Activated naive CD4-positive, alpha-beta T cell treated with anti-CD3 and anti-CD28 coated beads, Interleukin-2, amount 50 U/mL, for 72 hours (primary cell): ENCODE measurements at regions not wholly inside any gene's neighbourhood (a gene's known extent, or its start where the extent isn't known, plus 50 kb on each side); places are given as distances from the start of the nearest gene placed in this dataset.
"Not testable (repeated sequence)": the region's sequence is repeated elsewhere in the genome, so short reads cannot be mapped to it uniquely, and the experiment has no call there.

Experiments used
- ATAC-seq, 2 donors: fragments of 150-1000 bp; cut with Tn5 transposase; 2 replicates each; pipeline ENCODE4 v1.10.0; 2021; ENCODE audit warnings: mild to moderate bottlenecking in 2 of 2, moderate library complexity in 2 of 2
- DNase-seq, 2 donors: peaks; one replicate each; pipeline ENCODE4 v3.0.0; 2021 to 2022; ENCODE audit warnings: low spot score in 2 of 2
- H3K27ac Mint-ChIP-seq, 2 donors: one replicate each; pipeline ENCODE4 v1.8.0; 2022; ENCODE audit warnings: mild to moderate bottlenecking in 2 of 2, mixed read lengths in 2 of 2
- H3K36me3 Mint-ChIP-seq, 2 donors: one replicate each; pipeline ENCODE4 v1.8.0; 2022; ENCODE audit warnings: mixed read lengths in 2 of 2
- H3K9me3 Mint-ChIP-seq, 2 donors: one replicate each; pipeline ENCODE4 v1.8.0; 2022; ENCODE audit warnings: mixed read lengths in 2 of 2

DNA sequence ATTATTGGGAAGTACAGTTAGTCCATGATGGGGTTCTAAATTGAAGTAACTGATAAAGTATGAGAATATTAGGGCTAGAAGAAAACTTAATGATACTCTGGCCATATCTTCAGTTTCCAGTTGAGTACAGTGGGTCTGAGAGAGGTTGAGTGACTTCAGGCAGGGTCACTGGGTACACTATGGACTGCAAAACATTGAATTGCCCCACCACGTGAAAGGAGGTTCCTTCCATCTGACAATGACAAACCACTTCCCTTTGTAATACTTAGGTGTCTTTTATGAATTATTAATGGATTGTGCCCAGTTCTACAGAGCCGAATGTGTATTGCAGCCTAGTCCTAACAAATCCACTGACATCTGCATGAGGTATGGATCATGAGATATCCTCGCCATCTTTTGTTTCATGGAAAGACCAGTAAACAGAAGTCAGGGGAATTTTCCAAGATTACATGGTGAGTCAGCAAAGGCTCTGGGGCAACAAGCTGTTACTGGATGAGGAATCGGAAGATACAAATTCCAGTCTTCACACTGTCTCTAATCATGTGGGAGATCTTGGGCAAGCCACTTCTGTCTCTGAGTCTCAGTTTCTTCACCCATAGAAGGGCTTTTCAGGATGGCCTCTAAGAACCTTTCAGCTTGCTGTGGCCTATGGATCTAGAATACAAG is 66.5 kb upstream of the BCL6 start:
- no peaks in the 10 kb centered on the region for H3K36me3 Mint-ChIP-seq
- no peak for ATAC-seq
- no peak for DNase-seq
- peaks cover 0 to 4% of the 10 kb centered on the region in 2 donors for H3K9me3 Mint-ChIP-seq
- no peak overlapping the region for H3K27ac Mint-ChIP-seq

DNA sequence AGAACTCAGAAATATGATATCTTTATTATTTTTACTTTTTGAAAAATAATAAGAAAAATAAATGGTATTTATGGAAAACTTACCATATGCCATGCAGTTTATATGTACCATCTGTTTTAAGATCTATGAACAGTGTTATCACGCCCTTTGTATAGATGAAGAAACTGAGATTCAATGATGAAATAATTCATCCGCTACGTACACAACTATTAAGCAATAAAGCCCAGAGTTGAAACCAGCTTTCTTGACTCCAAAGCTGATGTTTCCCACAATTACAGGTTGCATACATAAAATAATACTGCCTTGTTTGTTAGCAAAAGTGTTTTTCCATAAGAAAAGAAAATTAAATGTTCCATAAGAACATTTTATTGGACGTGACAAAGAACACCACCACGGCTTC is 67.2 kb upstream of the BCL6 start:
- no peak for DNase-seq
- Mint-ChIP-seq H3K27ac (no peak overlapping the region), H3K9me3 (peaks cover 0 to 4% of the 10 kb centered on the region in 2 donors), H3K36me3 (no peaks in the 10 kb centered on the region)
- ATAC-seq, result no peak

DNA sequence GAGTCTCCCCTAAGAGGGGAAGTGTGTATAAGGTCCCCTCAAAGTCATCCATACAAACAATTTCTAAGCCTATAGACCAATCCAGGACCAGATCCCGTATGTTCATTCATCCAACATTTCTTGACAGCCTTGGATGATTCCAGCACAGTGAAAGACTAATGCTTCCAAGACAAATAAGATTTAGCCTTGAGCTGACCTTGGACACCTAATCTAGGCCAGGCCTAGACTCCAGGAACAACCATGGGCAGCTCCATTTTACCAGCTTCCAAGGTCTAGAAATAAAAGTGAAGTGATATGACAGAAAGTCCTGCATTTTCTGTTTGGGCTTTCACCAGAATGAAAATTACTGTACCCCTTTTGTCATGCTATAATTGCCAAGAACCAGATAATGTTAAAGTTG is 67.9 kb upstream of the BCL6 start:
- no peak for DNase-seq
- Mint-ChIP-seq H3K9me3 (peaks cover 4% of the 10 kb centered on the region in 2 donors), H3K36me3 (no peaks in the 10 kb centered on the region), H3K27ac (no peak overlapping the region)
- no peak for ATAC-seq

DNA sequence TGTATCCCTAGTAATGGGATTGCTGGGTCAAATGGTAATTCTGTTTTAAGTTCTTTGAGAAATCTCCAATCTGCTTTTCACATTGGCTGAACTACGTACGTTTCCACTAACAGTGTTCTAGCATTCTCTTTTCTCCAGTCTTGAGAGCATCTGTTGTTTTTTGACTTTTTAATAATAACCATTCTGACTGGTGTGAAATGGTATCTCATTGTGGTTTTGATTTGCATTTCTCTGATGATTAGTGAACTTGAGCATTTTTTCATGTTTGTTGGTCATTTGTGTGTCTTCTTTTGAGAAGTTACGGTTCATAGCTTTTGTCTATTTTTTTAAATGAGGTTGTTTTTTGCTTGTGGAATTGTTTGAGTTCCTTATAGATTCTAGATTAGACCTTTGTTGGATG is 72.5 kb upstream of the BCL6 start:
- H3K9me3 Mint-ChIP-seq, result peaks cover 5 to 19% of the 10 kb centered on the region in 2 donors
- DNase-seq, H3K27ac Mint-ChIP-seq, ATAC-seq, H3K36me3 Mint-ChIP-seq: not testable (repeated sequence)

DNA sequence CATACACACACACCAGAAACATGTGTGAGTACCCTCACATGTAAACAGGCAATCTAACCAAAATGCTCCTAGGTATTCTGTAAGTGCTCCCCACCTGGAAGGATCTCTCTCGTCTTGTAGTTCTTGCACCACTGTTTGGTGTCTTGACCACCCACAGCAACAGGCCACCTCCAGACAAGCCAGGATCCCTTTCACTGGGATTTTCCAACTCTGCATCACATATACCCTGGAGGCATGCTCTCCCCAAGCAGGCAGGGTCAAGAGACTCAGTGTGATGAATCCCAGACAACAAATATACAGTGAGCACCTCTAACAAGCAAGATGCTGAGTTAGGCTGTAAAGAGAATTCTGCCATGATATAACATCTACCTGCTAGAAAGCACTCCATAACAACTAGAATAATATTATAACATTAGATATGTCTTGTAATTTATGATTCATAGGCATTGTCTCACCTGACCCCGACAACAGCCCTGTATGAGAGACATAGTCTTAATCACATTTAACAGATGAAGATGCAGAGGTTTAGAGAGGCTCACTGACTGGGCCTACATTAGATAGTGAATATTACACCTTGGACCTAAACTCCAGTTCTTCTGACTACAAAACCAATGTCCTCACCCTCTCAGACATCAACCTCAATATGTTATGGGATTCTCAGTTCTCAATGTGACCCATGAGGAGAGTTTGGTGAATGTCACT is 76.5 kb upstream of the BCL6 start:
- DNase-seq, result no peak
- Mint-ChIP-seq H3K9me3 (peaks cover 9 to 20% of the 10 kb centered on the region in 2 donors), H3K27ac (peak overlapping the region in 1 of 2 donors; percentile 17), H3K36me3 (peaks cover 0 to 14% of the 10 kb centered on the region in 2 donors)
- ATAC-seq, result no peak

DNA sequence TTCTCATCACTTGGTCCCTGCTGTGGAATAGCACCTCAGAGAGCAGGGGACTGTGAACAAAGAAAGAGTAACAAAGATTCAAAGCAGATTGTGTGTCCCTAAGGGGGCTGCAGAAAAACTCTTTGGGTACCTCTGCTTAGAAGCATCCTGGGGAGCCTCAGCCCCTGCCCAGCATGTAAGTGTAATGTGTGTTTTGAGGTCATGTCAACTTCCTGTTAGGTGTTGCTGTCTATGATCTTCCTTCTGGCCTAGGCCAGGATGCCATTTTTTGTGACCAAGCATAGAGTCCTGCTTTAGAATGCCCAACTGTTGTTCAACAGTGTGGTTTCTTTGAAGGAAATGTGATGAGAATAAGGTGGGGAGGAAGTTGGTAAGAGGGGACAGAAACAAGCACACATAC is 77.1 kb upstream of the BCL6 start:
- Mint-ChIP-seq H3K9me3 (peaks cover 9 to 20% of the 10 kb centered on the region in 2 donors), H3K36me3 (peaks cover 0 to 14% of the 10 kb centered on the region in 2 donors), H3K27ac (peak overlapping the region in 1 of 2 donors; percentile 17)
- ATAC-seq (no peak), DNase-seq (no peak)

DNA sequence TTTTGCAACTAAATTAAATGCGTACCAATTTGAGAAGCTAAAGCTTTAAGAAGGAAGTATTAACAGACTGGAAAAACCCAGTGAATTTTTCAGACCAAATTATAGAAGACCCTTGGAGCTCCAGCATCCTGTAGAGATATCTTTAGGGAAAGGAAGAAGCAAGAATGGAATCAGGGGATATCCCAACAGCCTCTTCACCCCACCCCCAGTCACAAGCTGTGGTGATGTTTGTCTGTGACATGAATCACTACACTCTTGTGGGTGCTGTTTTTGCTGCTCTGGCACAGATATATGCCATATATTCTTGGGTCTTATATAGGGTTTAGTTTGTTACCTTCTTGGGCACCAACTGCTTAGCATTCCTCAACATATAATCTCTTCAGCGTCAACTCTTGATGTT is 78.5 kb upstream of the BCL6 start:
- Mint-ChIP-seq H3K27ac (no peak overlapping the region), H3K9me3 (peaks cover 5 to 17% of the 10 kb centered on the region in 2 donors), H3K36me3 (peaks cover 0 to 14% of the 10 kb centered on the region in 2 donors)
- ATAC-seq (no peak), DNase-seq (no peak)

DNA sequence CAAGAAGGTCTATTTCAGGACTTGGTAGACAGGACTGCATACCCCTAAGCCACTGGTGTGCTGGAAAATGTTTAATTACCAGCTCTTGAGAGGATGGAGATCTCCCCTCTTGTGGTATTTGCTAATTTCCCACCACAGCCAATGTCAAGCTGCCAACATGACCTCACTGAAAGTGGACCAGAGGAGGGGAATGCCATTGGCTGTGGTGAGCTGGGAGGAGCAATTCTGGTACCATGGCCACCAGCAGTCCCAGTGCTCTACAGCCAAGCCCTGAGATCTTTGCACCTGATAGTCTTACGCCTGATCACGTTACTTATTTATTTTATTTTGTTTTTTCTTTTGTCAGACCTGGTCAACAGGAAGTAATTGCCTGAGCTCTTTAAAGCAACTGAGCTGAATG is 82.5 kb upstream of the BCL6 start:
- Mint-ChIP-seq H3K27ac (no peak overlapping the region), H3K9me3 (peaks cover 4 to 14% of the 10 kb centered on the region in 2 donors), H3K36me3 (peaks cover 0 to 13% of the 10 kb centered on the region in 2 donors)
- ATAC-seq (no peak), DNase-seq (no peak)

DNA sequence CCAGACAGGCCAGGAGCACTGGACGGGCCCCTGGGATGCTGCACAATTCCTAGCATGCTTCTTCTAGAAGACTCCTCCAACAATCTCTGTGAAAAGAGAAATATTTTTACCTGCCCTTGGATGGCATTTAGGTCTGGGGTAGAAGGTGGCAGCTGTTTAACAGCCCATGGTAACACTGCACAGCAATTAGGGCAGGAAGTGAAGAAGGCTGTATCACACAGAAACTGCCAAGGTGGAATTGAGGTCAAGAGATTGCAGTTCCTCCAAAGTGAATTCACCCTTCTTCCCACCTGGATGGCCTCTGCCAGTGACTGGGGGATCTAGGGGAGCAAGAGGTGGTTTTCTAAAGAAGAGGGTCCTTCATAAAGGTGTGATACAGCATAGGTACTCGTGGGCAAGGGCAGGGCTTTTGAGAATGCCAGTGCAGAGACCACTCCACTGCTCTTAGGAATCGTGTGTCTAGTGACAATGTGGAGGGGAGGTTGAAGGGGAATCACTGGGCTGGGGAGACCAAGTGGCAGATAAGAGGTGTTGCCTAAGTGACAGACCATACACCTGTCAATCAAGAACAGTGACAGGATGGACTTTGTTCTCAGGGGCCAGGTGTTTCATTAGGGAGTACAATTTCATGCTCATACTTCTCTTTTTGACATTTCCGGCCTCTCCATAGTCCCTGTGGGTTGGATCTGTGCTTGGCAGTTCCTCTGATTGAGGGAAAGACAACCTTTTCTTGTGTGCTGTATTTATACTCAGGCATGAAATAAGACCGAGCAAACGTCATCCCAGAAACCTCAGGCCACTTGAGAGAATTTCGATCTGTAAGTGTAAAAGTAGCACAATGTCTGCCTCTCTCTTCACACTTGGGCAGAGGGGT is 83.5 kb upstream of the BCL6 start:
- Mint-ChIP-seq H3K9me3 (peaks cover 3 to 8% of the 10 kb centered on the region in 2 donors), H3K36me3 (peaks cover 0 to 7% of the 10 kb centered on the region in 2 donors), H3K27ac (peak overlapping the region in 1 of 2 donors; percentile 24)
- no peak for DNase-seq
- ATAC-seq, result peak; percentile 38 to 70

DNA sequence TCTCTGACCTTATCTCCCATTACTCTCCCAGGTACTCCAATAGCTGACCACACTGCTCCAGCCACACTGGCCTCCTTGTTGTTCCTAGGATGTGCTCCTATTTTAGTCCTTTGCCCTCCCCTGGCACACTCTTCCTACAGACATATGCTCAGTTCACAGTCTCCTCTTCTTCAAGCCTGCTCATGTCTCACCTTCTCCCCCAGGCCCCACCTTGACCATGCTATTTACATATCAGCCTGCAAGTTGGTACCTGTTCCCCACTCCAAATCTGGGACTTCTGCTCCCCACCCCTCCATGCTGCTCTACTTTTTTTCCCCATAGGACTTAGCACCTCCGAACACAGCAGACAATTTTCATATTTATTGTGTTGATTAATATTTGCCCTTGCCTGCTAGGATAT is 84.9 kb upstream of the BCL6 start:
- ATAC-seq (no peak), DNase-seq (no peak)
- Mint-ChIP-seq H3K36me3 (peaks cover 5 to 12% of the 10 kb centered on the region in 2 donors), H3K27ac (peak overlapping the region in 1 of 2 donors; percentile 13), H3K9me3 (peaks cover 5 to 15% of the 10 kb centered on the region in 2 donors)

DNA sequence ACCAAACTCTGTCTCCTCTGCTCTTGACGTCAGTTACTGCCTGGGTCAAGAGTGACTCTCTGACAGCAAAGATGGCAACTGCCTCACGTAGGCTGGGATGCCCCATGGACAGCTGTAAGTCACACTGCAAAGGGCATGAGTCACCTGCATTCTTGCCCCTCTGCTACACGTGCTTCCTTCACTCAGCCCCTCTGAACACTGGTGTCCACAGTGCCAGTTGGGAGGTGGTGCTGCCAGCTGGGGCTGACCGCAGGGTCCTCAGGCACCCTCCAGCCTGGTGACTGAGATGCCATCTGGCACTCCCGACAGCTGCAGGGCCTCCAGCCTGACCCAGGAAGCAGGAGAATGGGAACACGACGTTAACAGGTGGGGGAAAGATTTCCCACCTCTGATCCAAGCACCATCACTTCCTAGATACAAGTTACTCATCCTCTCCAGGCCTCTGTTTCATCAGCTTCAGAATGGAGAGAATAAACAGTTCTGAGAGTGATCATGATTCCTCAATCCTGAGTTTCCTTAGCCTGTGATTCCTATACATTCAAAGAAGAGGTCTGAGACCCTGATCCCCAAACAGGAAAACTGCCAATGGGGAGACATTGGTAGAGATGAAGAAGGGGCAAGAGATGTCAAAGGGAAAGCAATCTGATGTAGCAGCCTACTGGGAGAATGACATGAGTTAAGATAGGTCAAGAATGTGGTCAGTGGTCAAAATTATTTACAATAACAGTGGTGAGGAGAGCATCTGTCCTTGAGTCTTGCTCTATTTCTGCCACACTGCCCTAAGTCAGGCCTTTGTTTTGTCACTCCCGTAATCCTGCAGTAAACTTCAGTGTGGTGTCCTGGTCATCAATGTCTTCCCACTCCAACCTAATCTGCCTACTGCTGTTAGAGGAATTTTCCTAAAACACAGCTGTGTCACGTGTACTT is 86.1 kb upstream of the BCL6 start:
- ATAC-seq (no peak), DNase-seq (no peak)
- Mint-ChIP-seq H3K36me3 (peaks cover 10 to 17% of the 10 kb centered on the region in 2 donors), H3K27ac (peak overlapping the region; percentile 7 to 90), H3K9me3 (peaks cover 5 to 19% of the 10 kb centered on the region in 2 donors)

DNA sequence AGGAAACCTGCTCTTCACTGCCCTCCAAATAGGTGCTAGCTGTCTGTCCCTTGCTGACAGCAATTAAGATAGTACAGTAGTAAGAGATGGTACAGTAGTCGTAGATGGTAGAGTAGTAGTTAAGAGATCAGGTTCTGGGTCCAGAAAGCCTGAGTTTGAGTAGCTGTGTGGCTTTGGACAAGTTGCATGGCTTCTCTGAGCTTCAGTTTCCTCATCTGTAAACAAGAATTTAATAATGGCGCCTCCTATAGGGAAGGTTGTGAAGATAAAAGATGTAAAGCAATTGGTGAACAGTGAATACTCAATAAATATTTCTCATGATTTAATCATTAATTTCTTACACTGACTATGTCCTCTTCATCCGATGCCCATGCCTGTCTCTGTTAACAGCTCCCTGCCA is 86.9 kb upstream of the BCL6 start:
- peaks cover 5 to 19% of the 10 kb centered on the region in 2 donors for H3K9me3 Mint-ChIP-seq
- DNase-seq (no peak), ATAC-seq (no peak)
- peaks cover 10 to 17% of the 10 kb centered on the region in 2 donors for H3K36me3 Mint-ChIP-seq
- peak overlapping the region; percentile 7 to 90 for H3K27ac Mint-ChIP-seq

DNA sequence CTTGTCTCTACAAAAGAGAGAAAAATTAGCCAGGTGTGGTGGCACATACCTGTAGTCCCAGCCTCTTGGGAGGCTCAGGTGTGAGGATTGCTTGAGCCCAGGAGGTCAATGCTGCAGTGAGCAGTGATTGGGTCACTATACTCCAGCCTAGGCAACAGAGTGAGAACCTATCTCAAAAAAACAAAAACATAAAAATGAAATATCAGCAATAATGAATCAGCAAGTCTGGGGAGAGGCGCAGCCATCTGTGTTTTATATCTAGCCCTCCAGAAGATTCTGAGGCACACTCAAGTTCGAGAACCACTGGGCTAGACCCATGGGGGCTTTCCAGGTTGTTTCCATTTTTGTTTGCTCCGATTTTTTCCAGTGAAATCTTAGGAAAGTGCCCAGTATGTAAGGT is 88.1 kb upstream of the BCL6 start:
- Mint-ChIP-seq H3K27ac (no peak overlapping the region), H3K9me3 (peaks cover 5 to 19% of the 10 kb centered on the region in 2 donors), H3K36me3 (peaks cover 10 to 17% of the 10 kb centered on the region in 2 donors)
- no peak for ATAC-seq
- no peak for DNase-seq

DNA sequence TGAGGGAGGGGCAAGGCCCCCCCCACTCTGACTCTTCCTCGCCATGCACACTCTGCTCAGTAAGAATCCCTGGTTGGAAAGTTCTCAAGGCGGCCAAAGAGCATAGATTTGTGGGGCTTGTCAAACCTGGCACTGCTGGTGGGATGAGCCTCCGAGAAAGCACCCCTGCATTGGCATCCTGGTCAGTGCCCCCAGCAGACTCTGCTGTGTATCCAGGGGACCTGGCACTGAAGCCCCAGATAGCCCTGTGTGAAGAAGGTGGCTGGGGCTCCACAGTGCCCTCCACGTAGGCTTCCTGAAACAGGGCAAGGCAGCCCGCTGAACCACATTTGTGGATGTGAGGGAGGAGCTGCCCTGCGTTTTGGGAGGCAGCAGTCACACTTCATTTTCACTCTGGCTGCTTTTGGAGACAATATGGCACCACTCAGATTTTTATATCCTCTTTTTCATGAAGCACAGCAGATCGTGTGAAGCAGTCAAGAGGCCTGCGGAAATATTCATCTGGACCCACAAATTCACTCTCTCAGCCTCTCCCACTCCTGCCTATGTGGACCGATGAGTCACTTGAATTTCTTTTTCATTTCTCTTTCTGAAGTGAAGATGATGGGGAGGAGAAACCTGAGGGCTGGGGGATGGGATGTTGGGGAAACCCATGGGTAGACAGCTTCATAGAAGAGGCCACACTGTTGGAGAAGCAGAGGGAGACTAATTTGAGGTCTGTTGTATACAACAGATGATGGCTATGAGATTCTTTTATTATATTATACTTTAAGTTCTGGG is 88.7 kb upstream of the BCL6 start:
- DNase-seq (peak in 1 of 2 donors; percentile 15), ATAC-seq (peak; percentile 43 to 88)
- H3K36me3 Mint-ChIP-seq, result peaks cover 10 to 17% of the 10 kb centered on the region in 2 donors
- peaks cover 5 to 19% of the 10 kb centered on the region in 2 donors for H3K9me3 Mint-ChIP-seq
- H3K27ac Mint-ChIP-seq, result no peak overlapping the region
